HCT116 (cell line): ENCODE measurements at regions not wholly inside any gene's neighbourhood (a gene's known extent, or its start where the extent isn't known, plus 50 kb on each side); places are given as distances from the start of the nearest gene placed in this dataset.

Experiments
- CBX3 ChIP-seq: IDR thresholded peaks from 2 replicates; pipeline ENCODE4 v1.6.1; 2012; ENCODE audit warnings: low read depth
- CTCF ChIP-seq, 3 experiments: fragments of 200-600 bp in 1 of 3; sonication (generic) in 1 of 3; IDR thresholded peaks in 2 of 3; conservative IDR thresholded peaks in 1 of 3; 2 replicates each; pipeline ENCODE4 v1.5.1; 2012 to 2017; ENCODE audit warnings: low read depth in 2 of 3, low read length in 2 of 3, antibody characterized with exemption in 1 of 3, borderline replicate concordance in 1 of 3, control low read depth in 1 of 3, mild to moderate bottlenecking in 1 of 3, mixed read lengths in 1 of 3, mixed run types in 1 of 3, moderate library complexity in 1 of 3; ENCODE audit not compliant: insufficient read depth in 1 of 3
- EGR1 ChIP-seq: IDR thresholded peaks from 2 replicates; pipeline ENCODE4 v1.6.1; 2012; ENCODE audit warnings: low read depth
- EZH2 ChIP-seq: fragments of 200-600 bp; sonication (generic); IDR thresholded peaks from 2 replicates; pipeline ENCODE4 v1.6.1; 2017; ENCODE audit warnings: antibody characterized with exemption, mixed run types
- FOSL1 ChIP-seq: IDR thresholded peaks from 2 replicates; pipeline ENCODE4 v1.6.1; 2012; ENCODE audit warnings: low read depth
- JUND ChIP-seq: IDR thresholded peaks from 2 replicates; pipeline ENCODE4 v1.6.1; 2012
- POLR2A ChIP-seq: IDR thresholded peaks from 2 replicates; pipeline ENCODE4 v1.7.0; 2011; ENCODE audit warnings: borderline replicate concordance; ENCODE audit not compliant: insufficient read depth, insufficient read length; ENCODE audit errors: extremely low read depth
- REST ChIP-seq: IDR thresholded peaks from 2 replicates; pipeline ENCODE4 v1.6.1; 2012; ENCODE audit warnings: low read depth
- SRF ChIP-seq: IDR thresholded peaks from 2 replicates; pipeline ENCODE4 v1.6.1; 2012; ENCODE audit warnings: low read depth
- YY1 ChIP-seq: IDR thresholded peaks from 2 replicates; pipeline ENCODE4 v1.6.1; 2011; ENCODE audit warnings: low read length, low read depth, moderate library complexity, mild to moderate bottlenecking; ENCODE audit not compliant: insufficient replicate concordance; ENCODE audit errors: extremely low read depth
- ZNF274 ChIP-seq: fragments of 200-500 bp; sonication (Bioruptor generic); IDR thresholded peaks from 2 replicates; pipeline ENCODE4 v1.6.1; 2014; ENCODE audit warnings: mild to moderate bottlenecking, low read depth, low read length, inconsistent platforms
- TF ChIP-seq, protein P1 (sequence below): IDR thresholded peaks from 2 replicates; pipeline ENCODE4 v1.6.1; 2012

GRCh38 chr14:97779140-97779539 is 982.0 kb downstream of the VRK1 start:
- TF ChIP-seq CTCF (IDR thresholded peaks at IDR 0.05 in 2 of 3, conservative IDR thresholded peaks at IDR 0.05 in 1 of 3; ENCODE audit: borderline replicate concordance in 1 of 3, insufficient read depth in 1 of 3, low read depth in 2 of 3, low read length in 2 of 3) (no peak), EZH2 (no peak), POLR2A (no peak), ZNF274 (no peak), YY1 (no peak), FOSL1 (no peak), CBX3 (no peak), REST (no peak), EGR1 (no peak), JUND (no peak), SRF (no peak)
- TF ChIP-seq, protein P1, sequence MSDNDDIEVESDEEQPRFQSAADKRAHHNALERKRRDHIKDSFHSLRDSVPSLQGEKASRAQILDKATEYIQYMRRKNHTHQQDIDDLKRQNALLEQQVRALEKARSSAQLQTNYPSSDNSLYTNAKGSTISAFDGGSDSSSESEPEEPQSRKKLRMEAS, result no peak
